Naive thymus-derived CD4-positive, alpha-beta T cell (primary cell): ENCODE measurements at regions not wholly inside any gene's neighbourhood (a gene's known extent, or its start where the extent isn't known, plus 50 kb on each side); places are given as distances from the start of the nearest gene placed in this dataset.

Experiments
- ATAC-seq: fragments of 150-1000 bp; cut with Tn5 transposase; 2 replicates; pipeline ENCODE4 v1.10.0; 2021; ENCODE audit warnings: mild to moderate bottlenecking, moderate library complexity
- CTCF ChIA-PET: fragments of 350-600 bp; sonication (Branson Sonifier 250); formaldehyde crosslinking; loops from one replicate; lab custom pipeline; 2021; ENCODE audit warnings: antibody characterized with exemption; lab: Charles Lee
- POLR2A ChIA-PET: fragments of 350-600 bp; sonication (Branson Sonifier 250); formaldehyde crosslinking; loops from one replicate; lab custom pipeline; 2021; ENCODE audit warnings: antibody characterized with exemption, inconsistent platforms; lab: Charles Lee
- DNase-seq, 9 donors: peaks; one replicate each; pipeline versions ENCODE4 v3.0.0 to v3.0.0-alpha.2; 2020 to 2022; ENCODE audit warnings: mixed read lengths in 1 of 9
- H3K27ac ChIP-seq: one replicate; pipeline ENCODE4 v1.7.0; 2013; ENCODE audit warnings: mild to moderate bottlenecking, low read depth, low read length, moderate library complexity
- H3K27me3 ChIP-seq, 2 donors: one replicate each; pipeline ENCODE4 v1.7.0; 2013; ENCODE audit warnings: low read length in 2 of 2, mild to moderate bottlenecking in 2 of 2, moderate library complexity in 2 of 2; ENCODE audit not compliant: control insufficient read depth in 2 of 2, insufficient read depth in 2 of 2
- H3K36me3 ChIP-seq, 3 experiments: 1 replicate in 2 of 3; 2 replicates in 1 of 3; pipeline ENCODE4 v1.7.0; 2013; ENCODE audit warnings: low read length in 3 of 3, mild to moderate bottlenecking in 3 of 3, moderate library complexity in 1 of 3; ENCODE audit not compliant: insufficient read depth in 3 of 3, control insufficient read depth in 2 of 3
- H3K4me1 ChIP-seq, 2 donors: one replicate each; pipeline ENCODE4 v1.7.0; 2013; ENCODE audit warnings: low read length in 2 of 2, mild to moderate bottlenecking in 2 of 2, moderate library complexity in 1 of 2; ENCODE audit not compliant: control insufficient read depth in 2 of 2, insufficient read depth in 2 of 2
- H3K4me3 ChIP-seq: 2 replicates; pipeline ENCODE4 v1.7.0; 2013; ENCODE audit warnings: mild to moderate bottlenecking, low read length
- H3K9me3 ChIP-seq, 3 experiments: 1 replicate in 2 of 3; 2 replicates in 1 of 3; pipeline ENCODE4 v1.7.0; 2013; ENCODE audit warnings: low read length in 3 of 3; ENCODE audit not compliant: control insufficient read depth in 2 of 3
- H3K27ac Mint-ChIP-seq, 9 donors: one replicate each; pipeline ENCODE4 v1.8.0; 2020 to 2022; ENCODE audit warnings: mixed read lengths in 9 of 9, mild to moderate bottlenecking in 8 of 9, moderate library complexity in 5 of 9, inconsistent platforms in 2 of 9
- H3K27me3 Mint-ChIP-seq, 5 donors: one replicate each; pipeline ENCODE4 v1.8.0; 2021 to 2022; ENCODE audit warnings: mixed read lengths in 5 of 5, mild to moderate bottlenecking in 1 of 5
- H3K36me3 Mint-ChIP-seq, 5 donors: one replicate each; pipeline ENCODE4 v1.8.0; 2020 to 2022; ENCODE audit warnings: mixed read lengths in 5 of 5, mild to moderate bottlenecking in 3 of 5, inconsistent platforms in 1 of 5
- H3K4me1 Mint-ChIP-seq, 7 donors: one replicate each; pipeline ENCODE4 v1.8.0; 2020 to 2022; ENCODE audit warnings: mixed read lengths in 7 of 7, mild to moderate bottlenecking in 3 of 7, inconsistent platforms in 1 of 7
- H3K4me3 Mint-ChIP-seq, 10 donors: one replicate each; pipeline ENCODE4 v1.8.0; 2020 to 2022; ENCODE audit warnings: mild to moderate bottlenecking in 10 of 10, mixed read lengths in 10 of 10, moderate library complexity in 6 of 10, inconsistent platforms in 2 of 10
- H3K9me3 Mint-ChIP-seq, 11 donors: one replicate each; pipeline ENCODE4 v1.8.0; 2020 to 2022; ENCODE audit warnings: mixed read lengths in 11 of 11, mild to moderate bottlenecking in 4 of 11, inconsistent platforms in 1 of 11, moderate library complexity in 1 of 11
- intact Hi-C, 2 donors: fragments of 100-400 bp; cut with micrococcal nuclease; formaldehyde crosslinking; loops; one replicate each; pipeline ENCODE4 v1.15.1; 2023

DNA sequence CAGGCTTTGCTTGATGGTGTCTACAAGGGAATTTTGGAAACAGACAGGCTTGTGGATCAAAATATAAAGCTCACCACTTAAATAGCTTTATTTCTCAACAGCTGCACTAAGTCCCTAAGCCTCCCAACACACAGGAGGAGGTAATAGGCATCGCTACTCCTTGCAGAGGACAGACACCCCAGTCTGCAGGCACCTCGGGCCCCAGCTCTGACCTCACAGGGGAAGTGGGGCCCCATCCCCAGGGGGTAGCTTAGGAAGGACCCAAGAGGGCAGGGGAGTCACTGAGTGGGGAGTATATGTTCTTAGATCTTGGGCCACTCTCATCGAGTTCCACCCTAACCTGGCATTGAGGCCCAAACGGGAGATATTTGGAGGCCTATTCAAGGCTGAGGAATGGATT, 66.7 kb upstream of the XPA start:
- intact Hi-C loops: no loop called here
- no peaks in the 10 kb centered on the region for H3K36me3 ChIP-seq
- Mint-ChIP-seq H3K27ac (no peak overlapping the region), H3K36me3 (peaks cover 0 to 4% (median 0%) of the 10 kb centered on the region in 5 donors), H3K9me3 (peaks cover 0 to 1% (median 0%) of the 10 kb centered on the region in 11 donors), H3K4me1 (peaks cover 0 to 8% (median 0%) of the 10 kb centered on the region in 7 donors), H3K4me3 (no peak overlapping the region), H3K27me3 (peaks cover 30 to 45% (median 34%) of the 10 kb centered on the region in 5 donors)
- no peaks in the 10 kb centered on the region for H3K9me3 ChIP-seq
- ATAC-seq (no peak), DNase-seq (no peak)
- H3K27ac ChIP-seq: no peak overlapping the region
- POLR2A ChIA-PET: no interaction called here
- no peaks in the 10 kb centered on the region for H3K27me3 ChIP-seq
- CTCF ChIA-PET: no interaction called here
- H3K4me3 ChIP-seq: no peak overlapping the region
- no peaks in the 10 kb centered on the region for H3K4me1 ChIP-seq

- no peak overlapping the region for H3K27ac ChIP-seq
- H3K4me3 ChIP-seq: no peak overlapping the region
- H3K9me3 ChIP-seq: no peaks in the 10 kb centered on the region
- intact Hi-C loops: no loop called here
- no peak overlapping the region for H3K4me3 Mint-ChIP-seq
- peaks cover 0 to 4% (median 0%) of the 10 kb centered on the region in 5 donors for H3K36me3 Mint-ChIP-seq
- ATAC-seq (no peak), DNase-seq (no peak)
- H3K9me3 Mint-ChIP-seq: peaks cover 0 to 1% (median 0%) of the 10 kb centered on the region in 11 donors
- peaks cover 35 to 45% (median 39%) of the 10 kb centered on the region in 5 donors for H3K27me3 Mint-ChIP-seq
- H3K4me1 Mint-ChIP-seq: peaks cover 0 to 7% (median 0%) of the 10 kb centered on the region in 7 donors
- ChIA-PET CTCF (no interaction called here), POLR2A (no interaction called here)
- H3K27ac Mint-ChIP-seq: no peak overlapping the region
- no peaks in the 10 kb centered on the region for H3K4me1 ChIP-seq
- no peaks in the 10 kb centered on the region for H3K27me3 ChIP-seq
- H3K36me3 ChIP-seq: no peaks in the 10 kb centered on the region
These were observed 69.0 kb upstream of the XPA start for GRCh38 chr9:97766092-97766491.

DNA sequence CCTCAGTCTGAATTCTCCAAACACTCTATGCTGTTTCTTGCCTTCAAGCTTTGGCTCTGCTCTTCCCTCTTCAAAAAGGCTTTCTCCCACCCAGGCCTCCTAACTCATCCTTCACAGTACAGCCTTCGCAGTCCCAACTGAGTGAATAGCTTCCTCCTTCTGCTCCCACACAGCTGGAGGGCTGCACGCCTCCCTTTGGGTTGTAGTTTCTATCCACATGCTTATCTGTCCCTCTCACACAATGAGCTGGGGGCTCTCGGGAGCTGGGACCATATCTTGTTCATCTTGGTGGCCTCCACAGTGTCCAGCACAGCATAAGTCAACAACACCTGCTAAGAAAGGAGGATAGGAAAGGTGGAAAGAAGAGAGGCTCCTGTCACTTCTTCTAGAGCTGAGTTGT, 69.5 kb upstream of the XPA start:
- Histone ChIP-seq H3K4me1 (no peaks in the 10 kb centered on the region), H3K4me3 (no peak overlapping the region), H3K27me3 (no peaks in the 10 kb centered on the region), H3K27ac (no peak overlapping the region), H3K36me3 (no peaks in the 10 kb centered on the region), H3K9me3 (no peaks in the 10 kb centered on the region)
- DNase-seq (no peak), ATAC-seq (no peak)
- Mint-ChIP-seq H3K9me3 (no peaks in the 10 kb centered on the region), H3K36me3 (peaks cover 0 to 2% (median 0%) of the 10 kb centered on the region in 5 donors), H3K27ac (peak overlapping the region in 1 of 9 donors; percentile 25), H3K4me3 (no peak overlapping the region), H3K27me3 (peaks cover 30 to 40% (median 36%) of the 10 kb centered on the region in 5 donors), H3K4me1 (peaks cover 0 to 2% (median 0%) of the 10 kb centered on the region in 7 donors)
- POLR2A ChIA-PET: interaction anchor here (0.5 kb wide), 1 partner anchor 282 kb away, joined by 4 read pairs; no protein-coding TSS in a partner anchor
- CTCF ChIA-PET: no interaction called here
- intact Hi-C loops: no loop called here

GRCh38 chr9:97767891-97768290, 70.8 kb upstream of the XPA start:
- POLR2A ChIA-PET: no interaction called here
- H3K27me3 ChIP-seq: no peaks in the 10 kb centered on the region
- no peak overlapping the region for H3K27ac Mint-ChIP-seq
- CTCF ChIA-PET: no interaction called here
- ATAC-seq (no peak), DNase-seq (no peak)
- H3K27ac ChIP-seq: no peak overlapping the region
- no peaks in the 10 kb centered on the region for H3K36me3 Mint-ChIP-seq
- H3K27me3 Mint-ChIP-seq: peaks cover 18 to 31% (median 29%) of the 10 kb centered on the region in 5 donors
- H3K9me3 ChIP-seq: no peaks in the 10 kb centered on the region
- no peak overlapping the region for H3K4me3 ChIP-seq
- intact Hi-C loops: no loop called here
- no peaks in the 10 kb centered on the region for H3K36me3 ChIP-seq
- no peaks in the 10 kb centered on the region for H3K9me3 Mint-ChIP-seq
- no peak overlapping the region for H3K4me3 Mint-ChIP-seq
- H3K4me1 ChIP-seq: no peaks in the 10 kb centered on the region
- H3K4me1 Mint-ChIP-seq: peaks cover 0 to 3% (median 0%) of the 10 kb centered on the region in 7 donors

GRCh38 chr9:97768746-97769145, 71.6 kb upstream of the XPA start:
- H3K4me1 Mint-ChIP-seq: peaks cover 0 to 3% (median 0%) of the 10 kb centered on the region in 7 donors
- intact Hi-C loops: no loop called here
- H3K4me3 Mint-ChIP-seq: no peak overlapping the region
- H3K4me3 ChIP-seq: no peak overlapping the region
- peaks cover 12 to 33% (median 27%) of the 10 kb centered on the region in 5 donors for H3K27me3 Mint-ChIP-seq
- H3K9me3 Mint-ChIP-seq: no peaks in the 10 kb centered on the region
- no peak overlapping the region for H3K27ac Mint-ChIP-seq
- ATAC-seq (no peak), DNase-seq (no peak)
- no peaks in the 10 kb centered on the region for H3K36me3 Mint-ChIP-seq
- H3K4me1 ChIP-seq: no peaks in the 10 kb centered on the region
- ChIA-PET POLR2A (no interaction called here), CTCF (no interaction called here)
- no peaks in the 10 kb centered on the region for H3K36me3 ChIP-seq
- H3K9me3 ChIP-seq: no peaks in the 10 kb centered on the region
- no peak overlapping the region for H3K27ac ChIP-seq
- H3K27me3 ChIP-seq: no peaks in the 10 kb centered on the region

- intact Hi-C loops: no loop called here
- no peaks in the 10 kb centered on the region for H3K36me3 ChIP-seq
- Mint-ChIP-seq H3K27ac (no peak overlapping the region), H3K4me1 (peaks cover 0 to 3% (median 0%) of the 10 kb centered on the region in 7 donors), H3K9me3 (no peaks in the 10 kb centered on the region), H3K27me3 (peaks cover 16 to 36% (median 30%) of the 10 kb centered on the region in 5 donors), H3K4me3 (no peak overlapping the region), H3K36me3 (no peaks in the 10 kb centered on the region)
- no peaks in the 10 kb centered on the region for H3K27me3 ChIP-seq
- no peaks in the 10 kb centered on the region for H3K9me3 ChIP-seq
- no peak overlapping the region for H3K27ac ChIP-seq
- DNase-seq (no peak), ATAC-seq (no peak)
- H3K4me1 ChIP-seq: no peaks in the 10 kb centered on the region
- ChIA-PET POLR2A (no interaction called here), CTCF (no interaction called here)
- no peak overlapping the region for H3K4me3 ChIP-seq
These were observed 72.1 kb upstream of the XPA start for GRCh38 chr9:97769208-97769607.

- no peaks in the 10 kb centered on the region for H3K27me3 ChIP-seq
- POLR2A ChIA-PET: no interaction called here
These were observed 73.8 kb upstream of the XPA start for GRCh38 chr9:97770808-97771372.

More at GRCh38 chr9:97770808-97771372, 73.8 kb upstream of the XPA start:
- Mint-ChIP-seq H3K4me1 (peaks cover 0 to 3% (median 0%) of the 10 kb centered on the region in 7 donors), H3K27me3 (peaks cover 23 to 45% (median 40%) of the 10 kb centered on the region in 5 donors), H3K36me3 (peaks cover 0 to 1% (median 0%) of the 10 kb centered on the region in 5 donors), H3K27ac (no peak overlapping the region), H3K4me3 (no peak overlapping the region), H3K9me3 (peaks cover 0 to 1% (median 0%) of the 10 kb centered on the region in 11 donors)
- Histone ChIP-seq H3K36me3 (no peaks in the 10 kb centered on the region), H3K27ac (no peak overlapping the region), H3K9me3 (no peaks in the 10 kb centered on the region), H3K4me1 (no peaks in the 10 kb centered on the region), H3K4me3 (no peak overlapping the region)
- ATAC-seq (no peak), DNase-seq (no peak)
- intact Hi-C loops: no loop called here
- CTCF ChIA-PET: no interaction called here
